NCI-H2227 (cell line): ENCODE measurements at regions not wholly inside any gene's neighbourhood (a gene's known extent, or its start where the extent isn't known, plus 50 kb on each side); places are given as distances from the start of the nearest gene placed in this dataset.

Source experiments
- DNase-seq: peaks from one replicate; lab custom pipeline; 2025; ENCODE audit not compliant: unreplicated experiment; lab: John Stamatoyannopoulos, UW

GRCh38 chr2:217216982-217217381 lies 357.1 kb upstream of the TNP1 start:
- no peak for DNase-seq

GRCh38 chr2:217216316-217216715 lies 356.5 kb upstream of the TNP1 start:
- no peak for DNase-seq

- no peak for DNase-seq
Measured at GRCh38 chr2:217215877-217216276, 356.0 kb upstream of the TNP1 start.

GRCh38 chr2:217208867-217209266 lies 349.0 kb upstream of the TNP1 start:
- no peak for DNase-seq

GRCh38 chr2:217207699-217208010 lies 347.8 kb upstream of the TNP1 start:
- no peak for DNase-seq

- DNase-seq, result no peak
Measured at GRCh38 chr2:217206907-217207698, 347.2 kb upstream of the TNP1 start.

- no peak for DNase-seq
Measured at GRCh38 chr2:217206016-217206725, 346.3 kb upstream of the TNP1 start.

GRCh38 chr2:217204358-217204757 lies 344.5 kb upstream of the TNP1 start:
- no peak for DNase-seq

GRCh38 chr2:217203086-217203485 lies 343.2 kb upstream of the TNP1 start:
- DNase-seq, result no peak

GRCh38 chr2:217199255-217199630 lies 339.4 kb upstream of the TNP1 start:
- DNase-seq, result peak; percentile 43

- no peak for DNase-seq
Measured at GRCh38 chr2:217195658-217196446, 336.0 kb upstream of the TNP1 start.

- no peak for DNase-seq
Measured at GRCh38 chr2:217195016-217195415, 335.2 kb upstream of the TNP1 start.

GRCh38 chr2:217193431-217194340 lies 333.8 kb upstream of the TNP1 start:
- DNase-seq, result peak; percentile 63

GRCh38 chr2:217192366-217192765 lies 332.5 kb upstream of the TNP1 start:
- no peak for DNase-seq

GRCh38 chr2:217189747-217190146 lies 329.9 kb upstream of the TNP1 start:
- DNase-seq, result no peak

- DNase-seq, result no peak
Measured at GRCh38 chr2:217189131-217189530, 329.3 kb upstream of the TNP1 start.

GRCh38 chr2:217186668-217187159 lies 326.9 kb upstream of the TNP1 start:
- DNase-seq, result no peak

- DNase-seq, result no peak
Measured at GRCh38 chr2:217186152-217186551, 326.3 kb upstream of the TNP1 start.

- no peak for DNase-seq
Measured at GRCh38 chr2:217185265-217185995, 325.6 kb upstream of the TNP1 start.

- DNase-seq, result no peak
Measured at GRCh38 chr2:217184242-217184641, 324.4 kb upstream of the TNP1 start.
